Upper lobe of left lung (tissue), 6 donors: ENCODE measurements at regions not wholly inside any gene's neighbourhood (a gene's known extent, or its start where the extent isn't known, plus 50 kb on each side); places are given as distances from the start of the nearest gene placed in this dataset.

ENCODE experiments used
- ATAC-seq, 2 donors: fragments of 200-7000 bp; cut with Tn5 transposase; one replicate each; pipeline ENCODE4 v1.9.1; 2022; ENCODE audit warnings: mild to moderate bottlenecking in 2 of 2, moderate library complexity in 2 of 2; ENCODE audit not compliant: low FRiP score in 2 of 2
- DNase-seq, 2 donors: peaks; one replicate each; pipeline ENCODE4 v3.0.0-alpha.2; 2019 to 2020
- H3K27ac ChIP-seq, 4 donors: fragments of 200-600 bp; sonication (generic); one replicate each; pipeline ENCODE4 v1.5.1; 2016 to 2019
- H3K27me3 ChIP-seq, 4 donors: fragments of 200-600 bp; sonication (generic); one replicate each; pipeline ENCODE4 v1.5.1; 2017 to 2019
- H3K36me3 ChIP-seq, 4 donors: fragments of 200-600 bp; sonication (generic); one replicate each; pipeline ENCODE4 v1.5.1; 2016 to 2019
- H3K4me1 ChIP-seq, 4 donors: fragments of 200-600 bp; sonication (generic); one replicate each; pipeline ENCODE4 v1.5.1; 2018 to 2019
- H3K4me3 ChIP-seq, 4 donors: fragments of 200-600 bp; sonication (generic); one replicate each; pipeline ENCODE4 v1.5.1; 2017 to 2019; ENCODE audit warnings: mild to moderate bottlenecking in 2 of 4, moderate library complexity in 1 of 4
- H3K9me3 ChIP-seq, 4 donors: fragments of 200-600 bp; sonication (generic); one replicate each; pipeline ENCODE4 v1.5.1; 2018 to 2019
- EP300 ChIP-seq, 4 donors: sonication (generic); formaldehyde crosslinking; IDR thresholded peaks; one replicate each; pipeline ENCODE4 v1.5.1; 2017; ENCODE audit warnings: antibody characterized with exemption in 4 of 4, control low read depth in 2 of 4
- POLR2A ChIP-seq, 4 donors: fragments of 450-650 bp; IDR thresholded peaks; one replicate each; pipeline ENCODE4 v1.5.1; 2016 to 2017; ENCODE audit warnings: antibody characterized with exemption in 4 of 4, mild to moderate bottlenecking in 2 of 4
- POLR2AphosphoS5 ChIP-seq, 2 donors: sonication (generic); formaldehyde crosslinking; IDR thresholded peaks; one replicate each; pipeline ENCODE4 v1.5.1; 2017; ENCODE audit warnings: antibody characterized with exemption in 2 of 2
- WGBS, 2 donors: methylation state at CpG; one replicate each; pipeline ENCODE4 v1.1.5; 2017 to 2018; 5-methylcytosine and 5-hydroxymethylcytosine counted together
- TF ChIP-seq, protein P1 (sequence below), 6 experiments: fragments of 450-650 bp in 4 of 6; fragments of 200-600 bp in 2 of 6; sonication (generic) in 2 of 6; IDR thresholded peaks; one replicate each; pipeline ENCODE4 v1.5.1; 2016 to 2019; ENCODE audit warnings: antibody characterized with exemption in 6 of 6
- donor health status: DM: no; HTN: no; CAD: no; lungs with moderate emphysema.
- donor health status: DM: no; HTN: yes; CAD: no; lungs with severe emphysema.

DNA sequence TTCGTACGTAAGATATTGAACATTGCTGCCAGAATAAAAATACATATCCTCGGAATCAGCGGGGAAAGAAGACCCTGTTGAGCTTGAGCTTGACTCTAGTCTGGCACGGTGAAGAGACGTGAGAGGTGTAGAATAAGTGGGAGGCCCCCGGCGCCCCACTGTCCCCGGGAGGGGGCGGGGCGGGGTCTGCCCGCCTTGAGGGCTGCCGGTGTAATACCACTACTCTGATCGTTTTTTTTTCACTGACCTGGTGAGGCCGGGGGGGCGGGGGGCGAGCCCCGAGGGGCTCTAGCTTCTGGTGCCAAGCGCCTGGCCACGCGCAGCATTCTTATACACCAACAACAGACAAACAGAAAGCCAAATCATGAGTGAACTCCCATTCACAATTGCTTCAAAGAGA lies 324.0 kb upstream of the REG3G start:
- ATAC-seq = no peak

DNA sequence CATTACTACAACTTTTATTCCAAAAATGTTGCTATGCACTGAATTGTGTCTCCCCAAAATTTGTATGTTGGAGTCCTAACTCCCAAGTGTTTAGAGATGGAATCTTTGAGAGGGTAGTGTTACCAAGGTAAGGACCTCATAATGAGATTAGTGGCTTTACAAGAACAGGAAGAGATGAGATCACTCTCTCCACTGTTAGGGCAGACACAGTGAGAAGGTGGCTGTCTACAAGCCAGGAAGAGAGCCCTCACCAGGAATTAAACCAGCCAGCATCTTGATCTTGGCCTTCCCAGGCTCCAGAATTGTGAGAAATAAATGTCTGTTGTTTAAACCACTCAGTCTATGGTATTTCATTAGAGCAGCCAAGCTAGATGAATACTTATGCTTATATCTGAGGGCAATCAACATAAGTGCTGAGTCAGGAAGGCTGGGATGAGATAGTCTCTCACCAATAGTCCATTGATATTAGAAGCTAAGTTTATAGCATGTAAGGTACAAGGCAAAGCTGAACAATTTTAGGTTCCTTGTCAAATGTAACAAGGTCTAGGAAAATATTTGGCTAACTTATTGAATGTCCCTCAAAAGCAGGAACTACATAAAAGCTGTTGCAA lies 317.6 kb upstream of the REG3G start:
- H3K4me1 ChIP-seq = no peaks in the 10 kb centered on the region
- no peaks in the 10 kb centered on the region for H3K9me3 ChIP-seq
- DNase-seq = no peak
- no peak overlapping the region for H3K4me3 ChIP-seq
- no peaks in the 10 kb centered on the region for H3K36me3 ChIP-seq
- TF ChIP-seq POLR2A (IDR thresholded peaks at IDR 0.05) (no peak), EP300 (IDR thresholded peaks at IDR 0.05) (no peak), POLR2AphosphoS5 (IDR thresholded peaks at IDR 0.05) (no peak)
- TF ChIP-seq, protein P1, sequence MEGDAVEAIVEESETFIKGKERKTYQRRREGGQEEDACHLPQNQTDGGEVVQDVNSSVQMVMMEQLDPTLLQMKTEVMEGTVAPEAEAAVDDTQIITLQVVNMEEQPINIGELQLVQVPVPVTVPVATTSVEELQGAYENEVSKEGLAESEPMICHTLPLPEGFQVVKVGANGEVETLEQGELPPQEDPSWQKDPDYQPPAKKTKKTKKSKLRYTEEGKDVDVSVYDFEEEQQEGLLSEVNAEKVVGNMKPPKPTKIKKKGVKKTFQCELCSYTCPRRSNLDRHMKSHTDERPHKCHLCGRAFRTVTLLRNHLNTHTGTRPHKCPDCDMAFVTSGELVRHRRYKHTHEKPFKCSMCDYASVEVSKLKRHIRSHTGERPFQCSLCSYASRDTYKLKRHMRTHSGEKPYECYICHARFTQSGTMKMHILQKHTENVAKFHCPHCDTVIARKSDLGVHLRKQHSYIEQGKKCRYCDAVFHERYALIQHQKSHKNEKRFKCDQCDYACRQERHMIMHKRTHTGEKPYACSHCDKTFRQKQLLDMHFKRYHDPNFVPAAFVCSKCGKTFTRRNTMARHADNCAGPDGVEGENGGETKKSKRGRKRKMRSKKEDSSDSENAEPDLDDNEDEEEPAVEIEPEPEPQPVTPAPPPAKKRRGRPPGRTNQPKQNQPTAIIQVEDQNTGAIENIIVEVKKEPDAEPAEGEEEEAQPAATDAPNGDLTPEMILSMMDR (IDR thresholded peaks at IDR 0.05) = no peak
- H3K27ac ChIP-seq = no peak overlapping the region
- ATAC-seq = no peak
- H3K27me3 ChIP-seq = no peaks in the 10 kb centered on the region

More for the DNA sequence above, 324.0 kb upstream of the REG3G start:
- no peaks in the 10 kb centered on the region for H3K27me3 ChIP-seq
- 94 to 97% methylated on average over 21 of the region's 21 CpGs for WGBS, 2 donors
- TF ChIP-seq POLR2AphosphoS5 (IDR thresholded peaks at IDR 0.05) = no peak
- TF ChIP-seq, protein P1 (IDR thresholded peaks at IDR 0.05) = no peak
- no peak for TF ChIP-seq POLR2A (IDR thresholded peaks at IDR 0.05)
- TF ChIP-seq EP300 (IDR thresholded peaks at IDR 0.05) = no peak
- H3K27ac ChIP-seq = no peak overlapping the region
- DNase-seq = peak in 1 of 2 donors; percentile 37
- H3K4me3 ChIP-seq = no peak overlapping the region
- no peaks in the 10 kb centered on the region for H3K4me1 ChIP-seq
- H3K36me3 ChIP-seq = no peaks in the 10 kb centered on the region
- peaks cover 0 to 3% (median 0%) of the 10 kb centered on the region in 4 donors for H3K9me3 ChIP-seq

DNA sequence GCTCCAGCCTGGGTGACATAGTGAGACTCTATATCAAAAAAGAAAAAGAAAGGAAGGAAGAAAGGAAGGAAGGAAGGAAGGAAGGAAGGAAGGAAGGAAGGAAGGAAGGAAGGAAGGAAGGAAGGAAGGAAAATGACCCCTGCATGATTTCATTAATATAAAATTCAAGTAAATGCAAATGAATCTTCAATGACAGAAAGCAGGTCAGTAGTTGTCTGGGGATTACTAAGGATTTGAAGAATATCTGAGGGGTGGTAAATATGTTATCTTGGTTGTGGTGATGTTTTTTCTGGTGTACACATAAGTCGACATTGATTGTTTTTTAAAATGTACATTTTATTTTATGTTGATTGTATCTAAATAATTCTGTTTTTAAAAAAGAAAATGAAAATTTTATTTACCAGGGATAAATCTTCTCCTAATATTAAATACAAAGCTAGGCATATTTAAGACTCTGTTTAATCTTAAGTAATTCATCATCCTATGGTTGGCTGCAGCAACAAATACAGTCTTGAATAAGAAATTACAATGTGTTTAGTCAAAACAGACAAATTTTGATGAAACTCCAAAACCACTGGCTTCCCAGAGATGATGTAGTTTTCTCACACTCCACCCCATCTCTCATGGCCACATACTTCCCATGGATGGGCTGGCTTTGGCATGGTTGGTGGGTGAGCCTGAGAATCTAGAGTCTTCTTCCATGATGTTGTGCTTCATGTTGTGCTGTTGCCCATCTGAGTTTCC lies 314.7 kb upstream of the REG3G start:
- Histone ChIP-seq H3K27ac (no peak overlapping the region), H3K4me3 (no peak overlapping the region), H3K4me1 (no peaks in the 10 kb centered on the region), H3K27me3 (no peaks in the 10 kb centered on the region), H3K36me3 (no peaks in the 10 kb centered on the region), H3K9me3 (no peaks in the 10 kb centered on the region)
- ATAC-seq = no peak
- TF ChIP-seq POLR2A (IDR thresholded peaks at IDR 0.05) = no peak
- TF ChIP-seq, protein P1 (IDR thresholded peaks at IDR 0.05) = no peak
- no peak for DNase-seq
- WGBS, 2 donors = 83 to 88% methylated on average over 1 of the region's 1 CpG

DNA sequence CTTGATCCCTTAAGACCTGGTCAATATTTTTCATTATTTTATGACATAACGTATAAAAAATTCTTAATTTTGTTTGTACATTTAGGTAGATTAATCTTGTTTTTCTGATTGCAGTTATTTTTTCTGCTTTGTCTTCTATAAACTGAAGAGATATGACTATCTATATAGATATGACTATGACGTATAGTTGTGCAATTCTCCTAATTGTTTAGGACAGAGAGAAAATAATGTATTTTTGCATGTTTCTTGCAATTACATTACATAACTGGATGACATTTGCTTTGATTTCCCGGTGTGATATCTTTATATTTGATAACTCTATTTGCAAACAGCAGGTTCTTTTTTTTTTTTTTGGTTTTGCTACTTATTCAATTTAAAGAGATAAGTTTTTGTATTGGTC lies 310.2 kb upstream of the REG3G start:
- Histone ChIP-seq H3K4me1 (no peaks in the 10 kb centered on the region), H3K36me3 (no peaks in the 10 kb centered on the region), H3K9me3 (no peaks in the 10 kb centered on the region), H3K4me3 (no peak overlapping the region), H3K27ac (no peak overlapping the region), H3K27me3 (no peaks in the 10 kb centered on the region)
- DNase-seq (no peak), ATAC-seq (no peak)
- TF ChIP-seq, protein P1 (IDR thresholded peaks at IDR 0.05) = no peak
- 81 to 86% methylated on average over 3 of the region's 3 CpGs for WGBS, 2 donors

DNA sequence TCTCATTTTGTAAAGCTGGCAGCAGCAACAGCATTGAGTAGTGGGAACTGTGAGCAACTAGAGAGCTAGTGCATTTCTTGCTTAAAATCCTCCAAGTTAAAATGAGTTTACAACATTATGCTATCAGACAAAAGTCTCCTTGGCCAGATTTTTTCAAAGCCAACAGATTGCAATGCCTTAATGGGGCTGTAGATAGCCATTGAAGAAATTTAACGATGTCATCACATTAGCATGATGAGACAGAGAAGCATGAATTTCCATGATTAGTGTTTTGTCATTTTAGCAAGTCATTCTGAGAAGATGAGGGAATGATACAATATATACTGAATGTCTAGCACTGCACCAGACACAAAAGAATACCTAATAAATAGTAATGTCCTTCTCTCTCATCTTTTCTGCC lies 307.5 kb upstream of the REG3G start:
- no peaks in the 10 kb centered on the region for H3K36me3 ChIP-seq
- no peaks in the 10 kb centered on the region for H3K27me3 ChIP-seq
- DNase-seq (no peak), ATAC-seq (no peak)
- no peak overlapping the region for H3K4me3 ChIP-seq
- no peaks in the 10 kb centered on the region for H3K4me1 ChIP-seq
- WGBS, 2 donors = 76 to 80% methylated on average over 1 of the region's 1 CpG
- H3K27ac ChIP-seq = no peak overlapping the region
- TF ChIP-seq POLR2A (IDR thresholded peaks at IDR 0.05) = no peak
- no peak for TF ChIP-seq POLR2AphosphoS5 (IDR thresholded peaks at IDR 0.05)
- TF ChIP-seq, protein P1 (IDR thresholded peaks at IDR 0.05) = no peak
- TF ChIP-seq EP300 (IDR thresholded peaks at IDR 0.05) = no peak
- no peaks in the 10 kb centered on the region for H3K9me3 ChIP-seq
